ENCODE measurements at regions not wholly inside any gene's neighbourhood (a gene's known extent, or its start where the extent isn't known, plus 50 kb on each side); places are given as distances from the start of the nearest gene placed in this dataset.

DNA sequence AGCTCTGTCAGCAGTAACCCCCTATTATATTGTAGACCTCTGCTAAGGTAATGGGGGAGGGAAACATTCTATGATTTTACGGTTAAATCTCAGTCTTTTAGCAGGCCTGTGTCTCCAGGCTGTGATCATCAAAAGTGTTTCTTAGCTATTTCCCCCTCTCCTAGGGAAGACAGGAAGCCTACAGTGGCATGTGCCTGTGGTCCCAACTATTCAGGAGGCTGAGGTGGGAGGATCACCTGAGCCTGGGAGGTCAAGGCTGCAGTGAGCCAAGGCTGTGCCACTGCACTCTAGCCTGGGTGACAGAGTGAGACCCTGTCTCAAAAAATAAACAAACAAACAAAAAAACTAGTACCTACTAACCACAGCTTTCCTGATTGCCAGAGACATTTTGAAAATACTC, 67.9 kb downstream of the DNAAF9 start (continued):
- no peak for TF ChIP-seq ZFP3 (tag by site-specific recombination; IDR thresholded peaks at IDR 0.05; ENCODE audit: low read depth)
- TF ChIP-seq MZF1 (tag by site-specific recombination; IDR thresholded peaks at IDR 0.05; ENCODE audit: borderline replicate concordance), result no peak
- TF ChIP-seq, protein P1, sequence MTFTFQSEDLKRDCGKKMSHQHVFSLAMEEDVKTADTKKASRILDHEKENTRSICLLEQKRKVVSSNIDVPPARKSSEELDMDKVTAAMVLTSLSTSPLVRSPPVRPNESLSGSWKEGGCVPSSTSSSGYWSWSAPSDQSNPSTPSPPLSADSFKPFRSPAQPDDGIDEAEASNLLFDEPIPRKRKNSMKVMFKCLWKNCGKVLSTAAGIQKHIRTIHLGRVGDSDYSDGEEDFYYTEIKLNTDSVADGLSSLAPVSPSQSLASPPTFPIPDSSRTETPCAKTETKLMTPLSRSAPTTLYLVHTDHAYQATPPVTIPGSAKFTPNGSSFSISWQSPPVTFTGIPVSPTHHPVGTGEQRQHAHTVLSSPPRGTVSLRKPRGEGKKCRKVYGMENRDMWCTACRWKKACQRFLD (tag by site-specific recombination; IDR thresholded peaks at IDR 0.05), result no peak
- TF ChIP-seq TRIM28 (IDR thresholded peaks at IDR 0.05; ENCODE audit: borderline replicate concordance, low read length), result no peak
- no peak for TF ChIP-seq SP7 (tag by site-specific recombination; IDR thresholded peaks at IDR 0.05)

DNA sequence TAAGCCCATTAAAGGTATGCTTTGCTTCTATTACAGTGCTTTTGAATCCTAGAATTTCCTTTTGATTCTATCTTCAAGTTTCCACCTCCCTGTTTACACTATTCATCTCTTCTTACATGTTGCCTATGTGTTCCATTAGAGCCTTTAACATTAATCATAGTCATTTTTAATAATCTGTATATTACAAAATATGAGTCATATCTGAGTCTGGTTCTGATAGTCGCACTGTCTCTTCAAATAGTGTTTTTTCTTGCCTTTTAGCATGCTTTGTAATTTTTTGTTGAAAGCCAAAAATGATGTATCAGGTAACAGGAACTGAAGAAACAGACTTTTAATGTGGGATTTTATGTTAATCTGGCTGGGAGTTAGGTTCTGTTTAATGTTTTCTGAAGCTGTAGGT, 68.4 kb downstream of the DNAAF9 start:
- Histone ChIP-seq H3K4me1 (ENCODE audit: control insufficient read depth, insufficient read depth, low read length) (no peaks in the 10 kb centered on the region), H3K9me3 (ENCODE audit: control insufficient read depth, insufficient read depth, low read depth, low read length) (no peaks in the 10 kb centered on the region), H3K36me3 (ENCODE audit: control insufficient read depth in 2 of 2, insufficient read depth in 1 of 2, low read length in 2 of 2) (peaks cover 5% of the 10 kb centered on the region in 2 experiments; a peak in 2 of 3 replicates), H3K4me3 (ENCODE audit: low read depth, low read length) (no peak overlapping the region), H3K27ac (ENCODE audit: extremely low read depth, low read depth, low read length) (no peak overlapping the region)
- ChIA-PET CTCF (interaction anchor here (1.1 kb wide), 1 partner anchor 22 kb away, joined by 4 read pairs; no protein-coding TSS in a partner anchor), POLR2A (interaction anchor here (0.6 to 0.7 kb wide), 2 partner anchors 111 to 142 kb away, joined by 3 to 10 read pairs; no protein-coding TSS in a partner anchor)
- no peak for TF ChIP-seq ZNF514 (tag by site-specific recombination; IDR thresholded peaks at IDR 0.05)
- TF ChIP-seq, protein P2, sequence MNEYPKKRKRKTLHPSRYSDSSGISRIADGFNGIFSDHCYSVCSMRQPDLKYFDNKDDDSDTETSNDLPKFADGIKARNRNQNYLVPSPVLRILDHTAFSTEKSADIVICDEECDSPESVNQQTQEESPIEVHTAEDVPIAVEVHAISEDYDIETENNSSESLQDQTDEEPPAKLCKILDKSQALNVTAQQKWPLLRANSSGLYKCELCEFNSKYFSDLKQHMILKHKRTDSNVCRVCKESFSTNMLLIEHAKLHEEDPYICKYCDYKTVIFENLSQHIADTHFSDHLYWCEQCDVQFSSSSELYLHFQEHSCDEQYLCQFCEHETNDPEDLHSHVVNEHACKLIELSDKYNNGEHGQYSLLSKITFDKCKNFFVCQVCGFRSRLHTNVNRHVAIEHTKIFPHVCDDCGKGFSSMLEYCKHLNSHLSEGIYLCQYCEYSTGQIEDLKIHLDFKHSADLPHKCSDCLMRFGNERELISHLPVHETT (tag by site-specific recombination; IDR thresholded peaks at IDR 0.05), result no peak
- no peak for TF ChIP-seq ZNF223 (tag by site-specific recombination; IDR thresholded peaks at IDR 0.05)
- no peak for TF ChIP-seq BCL11B (tag by site-specific recombination; IDR thresholded peaks at IDR 0.05; ENCODE audit: low read depth)
- TF ChIP-seq, protein P3, sequence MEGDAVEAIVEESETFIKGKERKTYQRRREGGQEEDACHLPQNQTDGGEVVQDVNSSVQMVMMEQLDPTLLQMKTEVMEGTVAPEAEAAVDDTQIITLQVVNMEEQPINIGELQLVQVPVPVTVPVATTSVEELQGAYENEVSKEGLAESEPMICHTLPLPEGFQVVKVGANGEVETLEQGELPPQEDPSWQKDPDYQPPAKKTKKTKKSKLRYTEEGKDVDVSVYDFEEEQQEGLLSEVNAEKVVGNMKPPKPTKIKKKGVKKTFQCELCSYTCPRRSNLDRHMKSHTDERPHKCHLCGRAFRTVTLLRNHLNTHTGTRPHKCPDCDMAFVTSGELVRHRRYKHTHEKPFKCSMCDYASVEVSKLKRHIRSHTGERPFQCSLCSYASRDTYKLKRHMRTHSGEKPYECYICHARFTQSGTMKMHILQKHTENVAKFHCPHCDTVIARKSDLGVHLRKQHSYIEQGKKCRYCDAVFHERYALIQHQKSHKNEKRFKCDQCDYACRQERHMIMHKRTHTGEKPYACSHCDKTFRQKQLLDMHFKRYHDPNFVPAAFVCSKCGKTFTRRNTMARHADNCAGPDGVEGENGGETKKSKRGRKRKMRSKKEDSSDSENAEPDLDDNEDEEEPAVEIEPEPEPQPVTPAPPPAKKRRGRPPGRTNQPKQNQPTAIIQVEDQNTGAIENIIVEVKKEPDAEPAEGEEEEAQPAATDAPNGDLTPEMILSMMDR (tag by site-specific recombination; IDR thresholded peaks at IDR 0.05), result no peak
- TF ChIP-seq ZFP3 (tag by site-specific recombination; IDR thresholded peaks at IDR 0.05; ENCODE audit: low read depth), result no peak
- no peak for TF ChIP-seq ZNF610 (tag by site-specific recombination; IDR thresholded peaks at IDR 0.05; ENCODE audit: borderline replicate concordance)
- no peak for TF ChIP-seq ZNF274 (IDR thresholded peaks at IDR 0.05; ENCODE audit: low read length)
- TF ChIP-seq ZNF274 (tag by site-specific recombination; IDR thresholded peaks at IDR 0.05; ENCODE audit: borderline replicate concordance), result no peak
- TF ChIP-seq SETDB1 (IDR thresholded peaks at IDR 0.05; ENCODE audit: insufficient read length, low read length), result no peak
- TF ChIP-seq, protein P4, sequence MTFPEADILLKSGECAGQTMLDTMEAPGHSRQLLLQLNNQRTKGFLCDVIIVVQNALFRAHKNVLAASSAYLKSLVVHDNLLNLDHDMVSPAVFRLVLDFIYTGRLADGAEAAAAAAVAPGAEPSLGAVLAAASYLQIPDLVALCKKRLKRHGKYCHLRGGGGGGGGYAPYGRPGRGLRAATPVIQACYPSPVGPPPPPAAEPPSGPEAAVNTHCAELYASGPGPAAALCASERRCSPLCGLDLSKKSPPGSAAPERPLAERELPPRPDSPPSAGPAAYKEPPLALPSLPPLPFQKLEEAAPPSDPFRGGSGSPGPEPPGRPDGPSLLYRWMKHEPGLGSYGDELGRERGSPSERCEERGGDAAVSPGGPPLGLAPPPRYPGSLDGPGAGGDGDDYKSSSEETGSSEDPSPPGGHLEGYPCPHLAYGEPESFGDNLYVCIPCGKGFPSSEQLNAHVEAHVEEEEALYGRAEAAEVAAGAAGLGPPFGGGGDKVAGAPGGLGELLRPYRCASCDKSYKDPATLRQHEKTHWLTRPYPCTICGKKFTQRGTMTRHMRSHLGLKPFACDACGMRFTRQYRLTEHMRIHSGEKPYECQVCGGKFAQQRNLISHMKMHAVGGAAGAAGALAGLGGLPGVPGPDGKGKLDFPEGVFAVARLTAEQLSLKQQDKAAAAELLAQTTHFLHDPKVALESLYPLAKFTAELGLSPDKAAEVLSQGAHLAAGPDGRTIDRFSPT (tag by site-specific recombination; IDR thresholded peaks at IDR 0.05), result no peak
- no peak for TF ChIP-seq KLF7 (tag by site-specific recombination; IDR thresholded peaks at IDR 0.05; ENCODE audit: borderline replicate concordance)
- TF ChIP-seq, protein P5, sequence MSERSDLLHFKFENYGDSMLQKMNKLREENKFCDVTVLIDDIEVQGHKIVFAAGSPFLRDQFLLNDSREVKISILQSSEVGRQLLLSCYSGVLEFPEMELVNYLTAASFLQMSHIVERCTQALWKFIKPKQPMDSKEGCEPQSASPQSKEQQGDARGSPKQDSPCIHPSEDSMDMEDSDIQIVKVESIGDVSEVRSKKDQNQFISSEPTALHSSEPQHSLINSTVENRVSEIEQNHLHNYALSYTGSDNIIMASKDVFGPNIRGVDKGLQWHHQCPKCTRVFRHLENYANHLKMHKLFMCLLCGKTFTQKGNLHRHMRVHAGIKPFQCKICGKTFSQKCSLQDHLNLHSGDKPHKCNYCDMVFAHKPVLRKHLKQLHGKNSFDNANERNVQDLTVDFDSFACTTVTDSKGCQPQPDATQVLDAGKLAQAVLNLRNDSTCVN (tag by site-specific recombination; optimal IDR thresholded peaks at IDR 0.05), result no peak
- TF ChIP-seq, protein P6, sequence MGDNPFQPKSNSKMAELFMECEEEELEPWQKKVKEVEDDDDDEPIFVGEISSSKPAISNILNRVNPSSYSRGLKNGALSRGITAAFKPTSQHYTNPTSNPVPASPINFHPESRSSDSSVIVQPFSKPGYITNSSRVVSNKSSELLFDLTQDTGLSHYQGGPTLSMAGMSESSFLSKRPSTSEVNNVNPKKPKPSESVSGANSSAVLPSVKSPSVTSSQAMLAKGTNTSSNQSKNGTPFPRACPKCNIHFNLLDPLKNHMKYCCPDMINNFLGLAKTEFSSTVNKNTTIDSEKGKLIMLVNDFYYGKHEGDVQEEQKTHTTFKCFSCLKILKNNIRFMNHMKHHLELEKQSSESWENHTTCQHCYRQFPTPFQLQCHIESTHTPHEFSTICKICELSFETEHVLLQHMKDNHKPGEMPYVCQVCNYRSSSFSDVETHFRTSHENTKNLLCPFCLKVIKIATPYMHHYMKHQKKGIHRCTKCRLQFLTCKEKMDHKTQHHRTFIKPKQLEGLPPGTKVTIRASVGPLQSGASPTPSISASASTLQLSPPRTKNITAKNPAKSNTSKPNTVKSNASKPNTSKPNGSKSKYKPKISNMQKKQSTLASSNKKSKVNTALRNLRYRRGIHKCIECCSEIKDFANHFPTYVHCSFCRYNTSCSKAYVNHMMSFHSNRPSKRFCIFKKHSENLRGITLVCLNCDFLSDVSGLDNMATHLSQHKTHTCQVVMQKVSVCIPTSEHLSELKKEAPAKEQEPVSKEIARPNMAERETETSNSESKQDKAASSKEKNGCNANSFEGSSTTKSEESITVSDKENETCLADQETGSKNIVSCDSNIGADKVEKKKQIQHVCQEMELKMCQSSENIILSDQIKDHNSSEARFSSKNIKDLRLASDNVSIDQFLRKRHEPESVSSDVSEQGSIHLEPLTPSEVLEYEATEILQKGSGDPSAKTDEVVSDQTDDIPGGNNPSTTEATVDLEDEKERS (tag by site-specific recombination; IDR thresholded peaks at IDR 0.05), result no peak
- no peak for TF ChIP-seq ZNF623 (tag by site-specific recombination; IDR thresholded peaks at IDR 0.05)
- TF ChIP-seq ZNF768 (tag by site-specific recombination; IDR thresholded peaks at IDR 0.05), result no peak
- no peak for TF ChIP-seq ZNF501 (tag by site-specific recombination; IDR thresholded peaks at IDR 0.05)
- no peak for TF ChIP-seq ZNF391 (tag by site-specific recombination; IDR thresholded peaks at IDR 0.05; ENCODE audit: borderline replicate concordance, low read depth)
- TF ChIP-seq, protein P7, sequence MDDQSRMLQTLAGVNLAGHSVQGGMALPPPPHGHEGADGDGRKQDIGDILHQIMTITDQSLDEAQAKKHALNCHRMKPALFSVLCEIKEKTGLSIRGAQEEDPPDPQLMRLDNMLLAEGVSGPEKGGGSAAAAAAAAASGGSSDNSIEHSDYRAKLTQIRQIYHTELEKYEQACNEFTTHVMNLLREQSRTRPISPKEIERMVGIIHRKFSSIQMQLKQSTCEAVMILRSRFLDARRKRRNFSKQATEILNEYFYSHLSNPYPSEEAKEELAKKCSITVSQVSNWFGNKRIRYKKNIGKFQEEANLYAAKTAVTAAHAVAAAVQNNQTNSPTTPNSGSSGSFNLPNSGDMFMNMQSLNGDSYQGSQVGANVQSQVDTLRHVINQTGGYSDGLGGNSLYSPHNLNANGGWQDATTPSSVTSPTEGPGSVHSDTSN (CRISPR knock-in tag; IDR thresholded peaks at IDR 0.05), result no peak
- TF ChIP-seq TRIM28 (IDR thresholded peaks at IDR 0.05; ENCODE audit: borderline replicate concordance, low read length), result no peak
- TF ChIP-seq ZNF341 (tag by site-specific recombination; IDR thresholded peaks at IDR 0.05; ENCODE audit: low read depth), result no peak
